GM12891 (cell line): ENCODE measurements at regions not wholly inside any gene's neighbourhood (a gene's known extent, or its start where the extent isn't known, plus 50 kb on each side); places are given as distances from the start of the nearest gene placed in this dataset.

ENCODE experiments used
- DNase-seq: peaks from one replicate; pipeline ENCODE4 v3.0.0; 2011; ENCODE audit warnings: low spot score; ENCODE audit not compliant: insufficient read length
- FAIRE-seq: peaks from 2 replicates; lab custom pipeline; 2011; peaks lifted over from hg19 to GRCh38; lab: Jason Lieb, UNC
- PAX5 ChIP-seq: IDR thresholded peaks from 2 replicates; pipeline ENCODE4 v1.6.1; 2011; ENCODE audit warnings: low read length, moderate library complexity, mild to moderate bottlenecking; ENCODE audit not compliant: insufficient read depth, severe bottlenecking
- POLR2A ChIP-seq: IDR thresholded peaks from 2 replicates; pipeline ENCODE4 v1.6.1; 2011; ENCODE audit warnings: low read depth, low read length, control low read depth
- POLR2AphosphoS5 ChIP-seq: IDR thresholded peaks from 2 replicates; pipeline ENCODE4 v1.6.1; 2011; ENCODE audit warnings: low read depth, low read length, control low read depth
- POU2F2 ChIP-seq: IDR thresholded peaks from 2 replicates; pipeline ENCODE4 v1.6.1; 2011; ENCODE audit warnings: low read depth, mild to moderate bottlenecking, control low read depth, low read length, moderate library complexity
- SPI1 ChIP-seq: IDR thresholded peaks from 2 replicates; pipeline ENCODE4 v1.6.1; 2011; ENCODE audit warnings: low read depth, low read length, control low read depth
- TAF1 ChIP-seq: IDR thresholded peaks from 2 replicates; pipeline ENCODE4 v1.6.1; 2011; ENCODE audit warnings: low read depth, low read length, control low read depth

GRCh38 chr10:64444564-64444963, 923.4 kb downstream of the REEP3 start:
- FAIRE-seq (no peak), DNase-seq (no peak)
- no peak for TF ChIP-seq POLR2A
- TF ChIP-seq PAX5 = no peak
- TF ChIP-seq POLR2AphosphoS5 = no peak
- no peak for TF ChIP-seq SPI1
- no peak for TF ChIP-seq POU2F2
- no peak for TF ChIP-seq TAF1

DNA sequence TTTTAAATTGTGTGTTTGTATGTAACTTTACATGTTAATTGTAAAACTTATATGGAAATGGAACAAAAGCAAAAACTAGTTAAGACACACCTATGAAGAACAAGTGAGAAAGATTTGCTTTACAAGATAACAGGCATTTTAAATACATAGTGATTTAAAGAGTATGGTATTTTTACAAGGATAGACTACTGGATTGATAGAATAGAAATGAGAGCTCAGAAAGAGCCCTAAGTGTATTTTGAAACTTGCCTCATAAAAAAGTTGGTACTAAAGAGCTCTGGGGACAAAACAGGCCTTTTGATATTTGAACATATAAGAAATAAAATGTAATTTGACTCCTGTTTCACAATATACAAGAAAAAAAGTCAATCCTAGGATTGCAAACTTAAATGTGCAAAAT, 928.4 kb downstream of the REEP3 start:
- FAIRE-seq (no peak), DNase-seq (no peak)
- no peak for TF ChIP-seq POU2F2
- TF ChIP-seq POLR2A = no peak
- TF ChIP-seq TAF1 = no peak
- TF ChIP-seq SPI1 = no peak
- TF ChIP-seq PAX5 = no peak
- TF ChIP-seq POLR2AphosphoS5 = no peak

DNA sequence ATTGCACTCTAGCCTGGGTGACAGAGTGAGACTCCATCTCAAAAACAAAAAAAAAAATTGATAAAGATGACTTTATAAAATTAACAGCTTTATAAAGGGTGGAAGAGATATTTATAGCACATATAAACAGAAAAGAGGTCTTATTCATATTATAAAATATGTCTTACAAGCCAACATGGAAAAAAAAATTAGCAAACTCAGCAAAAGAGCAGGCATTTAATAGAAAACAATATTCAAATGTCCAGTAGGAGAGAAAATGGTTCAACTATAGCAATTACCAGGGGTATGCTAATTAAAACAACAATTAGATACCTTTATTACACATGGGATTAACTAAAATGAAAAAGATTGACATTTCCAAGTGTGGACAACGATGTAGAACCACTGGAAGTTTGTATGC, 929.1 kb downstream of the REEP3 start:
- FAIRE-seq = no peak
- no peak for TF ChIP-seq POU2F2
- no peak for TF ChIP-seq POLR2AphosphoS5
- no peak for TF ChIP-seq SPI1
- TF ChIP-seq TAF1 = no peak
- no peak for TF ChIP-seq PAX5
- TF ChIP-seq POLR2A = no peak
- DNase-seq = no peak

- DNase-seq (no peak), FAIRE-seq (no peak)
- TF ChIP-seq TAF1 (no peak), POU2F2 (no peak), POLR2AphosphoS5 (no peak), PAX5 (no peak), SPI1 (no peak), POLR2A (no peak)
Measured at GRCh38 chr10:64454962-64455361, 933.8 kb downstream of the REEP3 start.

GRCh38 chr10:64458306-64458705, 937.1 kb downstream of the REEP3 start:
- DNase-seq (no peak), FAIRE-seq (no peak)
- TF ChIP-seq TAF1 (no peak), POU2F2 (no peak), POLR2A (no peak), POLR2AphosphoS5 (no peak), SPI1 (no peak), PAX5 (no peak)

GRCh38 chr10:64463406-64463805, 942.2 kb downstream of the REEP3 start:
- no peak for DNase-seq
- no peak for FAIRE-seq
- no peak for TF ChIP-seq POLR2AphosphoS5
- TF ChIP-seq SPI1 = no peak
- TF ChIP-seq TAF1 = no peak
- no peak for TF ChIP-seq POU2F2
- no peak for TF ChIP-seq PAX5
- no peak for TF ChIP-seq POLR2A

DNA sequence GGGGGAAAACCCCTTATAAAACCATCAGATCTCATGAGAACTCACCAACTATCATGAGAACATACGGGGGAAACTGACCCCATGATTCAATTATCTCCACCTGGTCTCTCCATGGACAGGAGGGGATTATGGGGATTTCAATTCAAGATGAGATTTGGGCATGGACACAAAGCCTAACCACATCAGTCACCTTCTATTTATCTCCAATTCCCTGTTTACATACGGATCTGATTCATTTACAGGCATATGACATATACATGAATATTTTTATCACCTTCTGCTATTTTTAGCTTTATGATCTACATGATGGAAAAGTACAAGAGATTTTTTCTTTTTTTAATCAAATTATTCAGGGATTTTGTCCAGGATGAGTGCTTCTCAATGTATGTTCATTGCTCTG, 944.5 kb downstream of the REEP3 start:
- TF ChIP-seq SPI1 (no peak), POLR2A (no peak), PAX5 (no peak), POLR2AphosphoS5 (no peak), POU2F2 (no peak), TAF1 (no peak)
- no peak for DNase-seq
- FAIRE-seq = no peak

- TF ChIP-seq PAX5 = no peak
- TF ChIP-seq POLR2AphosphoS5 = no peak
- TF ChIP-seq POLR2A = no peak
- no peak for TF ChIP-seq SPI1
- no peak for TF ChIP-seq TAF1
- no peak for TF ChIP-seq POU2F2
- DNase-seq (no peak), FAIRE-seq (no peak)
Measured at GRCh38 chr10:64468219-64468618, 947.0 kb downstream of the REEP3 start.

GRCh38 chr10:64476506-64476905, 955.3 kb downstream of the REEP3 start:
- FAIRE-seq (no peak), DNase-seq (no peak)
- TF ChIP-seq SPI1 = no peak
- no peak for TF ChIP-seq PAX5
- no peak for TF ChIP-seq POLR2A
- no peak for TF ChIP-seq POU2F2

DNA sequence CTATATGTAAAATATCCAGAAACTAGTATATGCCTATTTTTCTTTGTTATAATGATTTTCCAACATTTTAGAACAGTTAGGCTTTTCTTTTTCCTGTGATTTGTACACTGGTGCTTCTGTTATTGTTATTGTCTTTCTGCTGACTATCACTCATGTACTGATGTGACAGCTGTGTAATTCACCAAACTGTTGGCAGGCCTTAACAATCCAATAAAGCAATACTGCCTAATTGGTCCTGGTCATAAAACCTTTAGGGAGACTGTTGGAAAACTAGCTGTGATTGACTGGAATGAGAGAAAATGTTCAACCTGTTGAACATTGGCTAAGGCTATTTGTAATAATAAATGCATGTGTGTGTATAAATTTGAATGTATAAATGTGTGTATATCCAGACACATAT, 956.6 kb downstream of the REEP3 start:
- no peak for TF ChIP-seq PAX5
- no peak for TF ChIP-seq TAF1
- no peak for TF ChIP-seq POU2F2
- TF ChIP-seq POLR2A = no peak
- no peak for TF ChIP-seq SPI1
- TF ChIP-seq POLR2AphosphoS5 = no peak
- no peak for FAIRE-seq
- no peak for DNase-seq

DNA sequence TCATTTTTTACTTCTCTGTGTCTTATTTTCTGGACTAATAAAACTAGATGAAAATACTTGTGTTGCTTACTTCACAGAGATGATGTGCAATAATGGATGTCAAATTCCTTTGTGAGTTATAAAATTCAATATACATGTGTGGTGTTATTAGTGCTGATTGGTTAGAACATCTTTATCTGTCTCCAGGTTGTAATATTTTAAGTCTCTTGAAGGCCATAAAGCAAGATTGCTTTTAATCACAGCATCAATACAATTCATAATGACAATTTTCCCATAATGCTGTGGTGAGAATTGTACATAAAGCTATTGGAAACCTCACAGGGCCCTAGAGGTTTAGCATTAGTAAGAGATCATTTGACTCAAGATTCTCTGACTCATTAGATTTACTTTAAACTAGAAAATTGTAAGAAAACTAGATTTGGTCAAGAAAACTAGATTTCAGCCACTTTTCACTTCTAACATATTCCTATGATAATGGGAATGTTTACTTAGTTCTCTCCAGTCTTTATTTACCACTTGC, 963.7 kb downstream of the REEP3 start:
- TF ChIP-seq PAX5 (no peak), POLR2AphosphoS5 (no peak), SPI1 (no peak)
- FAIRE-seq (no peak), DNase-seq (no peak)
